ENCODE measurements at regions not wholly inside any gene's neighbourhood (a gene's known extent, or its start where the extent isn't known, plus 50 kb on each side); places are given as distances from the start of the nearest gene placed in this dataset.

GRCh38 chr2:8563814-8564474 is 117.9 kb upstream of the ID2 start:
- no peak for TF ChIP-seq CTCF (IDR thresholded peaks at IDR 0.05)
- H3K4me3 ChIP-seq: no peak overlapping the region
- H3K27me3 ChIP-seq: no peaks in the 10 kb centered on the region
- intact Hi-C loops (cut with DNase I): no loop called here
- 92 to 95% methylated on average over 9 of the region's 9 CpGs for WGBS, 2 donors
- H3K4me1 ChIP-seq: no peaks in the 10 kb centered on the region
- no peaks in the 10 kb centered on the region for H3K9me3 ChIP-seq
- no peak for ATAC-seq
- DNase-seq: peak in 2 of 6 donors; percentile 8 to 35
- no peak for FAIRE-seq
- H3K36me3 ChIP-seq: no peaks in the 10 kb centered on the region
- no peak overlapping the region for H3K27ac ChIP-seq

GRCh38 chr2:8564475-8564874 is 117.4 kb upstream of the ID2 start:
- no peak for TF ChIP-seq CTCF (IDR thresholded peaks at IDR 0.05)
- DNase-seq (no peak), FAIRE-seq (no peak), ATAC-seq (no peak)
- 95 to 96% methylated on average over 9 of the region's 9 CpGs for WGBS, 2 donors
- Histone ChIP-seq H3K4me1 (no peaks in the 10 kb centered on the region), H3K4me3 (no peak overlapping the region), H3K36me3 (no peaks in the 10 kb centered on the region), H3K9me3 (no peaks in the 10 kb centered on the region), H3K27ac (no peak overlapping the region), H3K27me3 (no peaks in the 10 kb centered on the region)
- intact Hi-C loops (cut with DNase I): no loop called here

- no peaks in the 10 kb centered on the region for H3K4me1 ChIP-seq
- no peak overlapping the region for H3K27ac ChIP-seq
- H3K36me3 ChIP-seq: no peaks in the 10 kb centered on the region
- H3K27me3 ChIP-seq: no peaks in the 10 kb centered on the region
- TF ChIP-seq CTCF (IDR thresholded peaks at IDR 0.05): no peak
- DNase-seq (peak in 3 of 6 donors; percentile 13 to 41 (median 22)), ATAC-seq (peak in 2 of 4 donors; percentile 22 to 56), FAIRE-seq (no peak)
- intact Hi-C loops (cut with DNase I): no loop called here
- no peaks in the 10 kb centered on the region for H3K9me3 ChIP-seq
- 83 to 86% methylated on average over 13 of the region's 13 CpGs for WGBS, 2 donors
- H3K4me3 ChIP-seq: no peak overlapping the region
Measured at GRCh38 chr2:8565399-8566154, 116.3 kb upstream of the ID2 start.

- Histone ChIP-seq H3K27me3 (no peaks in the 10 kb centered on the region), H3K4me3 (no peak overlapping the region), H3K9me3 (no peaks in the 10 kb centered on the region), H3K36me3 (no peaks in the 10 kb centered on the region), H3K4me1 (no peaks in the 10 kb centered on the region), H3K27ac (no peak overlapping the region)
- intact Hi-C loops (cut with DNase I): no loop called here
- no peak for DNase-seq
- WGBS, 2 donors: 76 to 87% methylated on average over 4 of the region's 4 CpGs
- no peak for ATAC-seq
- TF ChIP-seq CTCF (IDR thresholded peaks at IDR 0.05): no peak
- FAIRE-seq: no peak
Measured at GRCh38 chr2:8566155-8566670, 115.6 kb upstream of the ID2 start.
